IPS-20b (cell line): ENCODE measurements at regions not wholly inside any gene's neighbourhood (a gene's known extent, or its start where the extent isn't known, plus 50 kb on each side); places are given as distances from the start of the nearest gene placed in this dataset.

Experiments used
- H3K27ac ChIP-seq: one replicate; pipeline ENCODE4 v1.5.1; 2013; ENCODE audit warnings: low read length
- H3K27me3 ChIP-seq: 2 replicates; pipeline ENCODE4 v1.6.1; 2013; ENCODE audit warnings: mild to moderate bottlenecking, low read length, inconsistent platforms; ENCODE audit not compliant: insufficient read depth
- H3K36me3 ChIP-seq: 2 replicates; pipeline ENCODE4 v1.6.1; 2013; ENCODE audit warnings: low read depth, mild to moderate bottlenecking, inconsistent platforms, low read length, moderate library complexity; ENCODE audit not compliant: insufficient read depth
- H3K4me1 ChIP-seq: 2 replicates; pipeline ENCODE4 v1.6.1; 2013; ENCODE audit warnings: mild to moderate bottlenecking, control low read depth, inconsistent platforms, low read length, moderate library complexity; ENCODE audit not compliant: insufficient read depth
- H3K4me3 ChIP-seq: 2 replicates; pipeline ENCODE4 v1.5.1; 2013; ENCODE audit warnings: mild to moderate bottlenecking, low read length, inconsistent platforms
- H3K9ac ChIP-seq: 2 replicates; pipeline ENCODE4 v1.6.1; 2013; ENCODE audit warnings: low read depth, mild to moderate bottlenecking, inconsistent platforms, low read length, moderate library complexity
- H3K9me3 ChIP-seq: 2 replicates; pipeline ENCODE4 v1.6.1; 2013; ENCODE audit warnings: mild to moderate bottlenecking, low read depth, low read length, inconsistent platforms; ENCODE audit not compliant: insufficient read depth

DNA sequence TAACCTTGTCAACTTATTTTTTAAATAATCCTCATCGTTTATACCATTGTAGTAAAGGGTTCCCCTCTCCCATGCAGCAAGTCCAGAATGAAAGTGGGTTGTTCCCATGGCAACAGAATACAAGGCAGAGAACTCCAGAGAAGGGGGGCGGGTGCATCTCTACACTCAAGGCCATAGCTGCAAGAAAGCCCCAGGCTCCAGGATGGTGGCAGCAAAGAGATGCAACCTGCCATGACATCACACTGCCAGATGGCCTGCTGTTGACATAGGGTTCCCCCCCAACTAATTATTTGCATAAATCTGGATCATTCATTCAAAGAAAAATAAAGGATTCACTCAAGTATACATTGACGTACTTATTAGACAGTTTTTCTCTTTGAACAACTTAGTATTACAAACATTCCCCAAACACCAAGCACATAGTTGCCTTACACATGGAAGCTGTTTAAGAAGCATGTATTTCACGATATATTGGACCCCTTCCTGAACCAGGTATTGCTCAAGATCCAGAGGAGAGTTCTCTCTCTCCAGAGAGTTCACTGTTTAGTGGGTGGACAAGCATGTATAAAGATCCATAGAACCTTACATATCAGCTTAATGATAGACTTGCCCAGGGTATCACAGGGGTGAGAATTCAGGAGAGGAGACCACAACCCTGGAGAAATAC is 87.4 kb upstream of the KLF7 start:
- peaks cover 21% of the 10 kb centered on the region for H3K4me1 ChIP-seq
- H3K9me3 ChIP-seq, result no peaks in the 10 kb centered on the region
- no peak overlapping the region for H3K27ac ChIP-seq
- no peaks in the 10 kb centered on the region for H3K36me3 ChIP-seq
- H3K27me3 ChIP-seq, result no peaks in the 10 kb centered on the region
- no peak overlapping the region for H3K9ac ChIP-seq
- no peak overlapping the region for H3K4me3 ChIP-seq

DNA sequence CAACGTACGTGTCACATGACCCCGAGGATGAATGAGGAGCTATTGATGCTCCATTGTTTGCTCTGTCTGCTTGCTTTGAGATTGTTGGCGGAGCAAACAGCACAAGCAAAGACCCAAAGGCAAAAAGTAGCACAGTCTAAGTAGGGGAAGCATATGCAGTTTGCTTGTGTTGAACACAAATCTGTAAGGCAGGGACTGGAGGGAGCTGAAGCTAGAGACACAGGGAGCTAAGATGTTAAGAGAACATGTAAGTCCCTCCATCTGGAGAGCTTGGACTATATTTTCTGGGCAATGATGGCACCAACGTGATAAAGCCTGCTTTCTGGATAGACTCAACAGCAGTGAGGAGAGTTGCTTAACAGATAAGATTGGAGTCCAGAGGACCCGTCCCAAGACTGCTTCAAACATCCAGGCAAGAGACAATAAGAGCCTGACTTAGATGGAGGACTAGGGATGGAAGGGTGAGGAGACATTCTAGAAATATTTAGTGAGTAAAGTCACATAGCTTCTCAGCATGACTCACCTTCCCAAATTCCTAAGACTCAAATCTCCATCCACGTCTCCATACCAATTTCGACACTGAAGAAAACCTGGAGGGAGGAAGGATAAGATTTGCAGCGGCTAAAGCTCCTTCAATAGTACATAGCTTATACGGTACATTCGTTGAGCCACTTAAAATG is 88.1 kb upstream of the KLF7 start:
- H3K27me3 ChIP-seq, result no peaks in the 10 kb centered on the region
- no peak overlapping the region for H3K4me3 ChIP-seq
- no peaks in the 10 kb centered on the region for H3K36me3 ChIP-seq
- H3K27ac ChIP-seq, result no peak overlapping the region
- no peak overlapping the region for H3K9ac ChIP-seq
- H3K9me3 ChIP-seq, result no peaks in the 10 kb centered on the region
- peaks cover 26% of the 10 kb centered on the region for H3K4me1 ChIP-seq

- Histone ChIP-seq H3K4me3 (no peak overlapping the region), H3K27ac (no peak overlapping the region), H3K36me3 (no peaks in the 10 kb centered on the region), H3K4me1 (peaks cover 29% of the 10 kb centered on the region), H3K9me3 (no peaks in the 10 kb centered on the region), H3K27me3 (no peaks in the 10 kb centered on the region), H3K9ac (no peak overlapping the region)
Measured at GRCh38 chr2:207254591-207255464, 89.1 kb upstream of the KLF7 start.

DNA sequence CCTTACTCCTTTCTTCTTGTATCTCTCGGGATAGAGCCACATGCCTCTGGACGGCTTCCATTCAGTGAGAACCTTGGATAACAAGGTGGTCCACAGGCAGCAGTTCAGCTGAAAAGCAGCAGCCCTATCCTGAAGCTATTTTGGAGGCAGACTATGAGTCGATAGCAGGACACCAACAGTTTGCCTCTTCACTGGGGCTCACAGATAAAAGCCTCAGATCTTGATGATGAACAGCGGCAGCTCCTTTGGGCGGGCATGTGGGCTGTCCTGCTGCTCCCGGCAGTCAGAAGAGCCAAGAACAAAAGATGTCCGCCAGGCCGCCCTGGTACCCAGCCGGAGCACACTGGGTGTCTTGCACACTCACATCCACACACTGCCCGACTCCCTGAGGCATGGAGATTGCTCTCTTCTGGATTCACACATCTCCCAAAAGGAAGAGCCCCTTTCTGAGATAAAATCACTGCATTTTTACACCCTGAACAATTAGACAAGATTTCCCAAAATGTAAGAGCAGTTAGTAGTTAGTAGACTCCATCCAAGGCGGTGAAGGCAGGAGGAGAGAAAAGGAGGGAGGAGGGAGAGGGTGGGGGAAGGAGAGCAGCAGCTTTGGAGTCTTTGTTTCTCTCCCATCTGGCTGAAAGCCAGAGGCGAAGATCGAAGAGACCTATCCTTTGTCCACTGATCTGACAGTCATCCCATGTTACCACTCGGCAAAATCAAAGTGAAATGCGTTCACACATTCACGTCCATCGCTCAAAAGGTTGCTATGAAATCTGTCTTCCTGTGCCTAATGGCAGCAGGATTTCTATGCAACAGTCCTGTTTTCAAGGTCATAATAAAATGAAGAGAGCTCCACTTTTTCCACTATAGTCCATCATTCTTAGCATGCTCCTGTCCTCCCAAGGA is 90.1 kb upstream of the KLF7 start:
- H3K9me3 ChIP-seq, result no peaks in the 10 kb centered on the region
- no peak overlapping the region for H3K9ac ChIP-seq
- H3K27me3 ChIP-seq, result no peaks in the 10 kb centered on the region
- no peaks in the 10 kb centered on the region for H3K36me3 ChIP-seq
- no peak overlapping the region for H3K4me3 ChIP-seq
- H3K27ac ChIP-seq, result no peak overlapping the region
- H3K4me1 ChIP-seq, result peaks cover 29% of the 10 kb centered on the region

DNA sequence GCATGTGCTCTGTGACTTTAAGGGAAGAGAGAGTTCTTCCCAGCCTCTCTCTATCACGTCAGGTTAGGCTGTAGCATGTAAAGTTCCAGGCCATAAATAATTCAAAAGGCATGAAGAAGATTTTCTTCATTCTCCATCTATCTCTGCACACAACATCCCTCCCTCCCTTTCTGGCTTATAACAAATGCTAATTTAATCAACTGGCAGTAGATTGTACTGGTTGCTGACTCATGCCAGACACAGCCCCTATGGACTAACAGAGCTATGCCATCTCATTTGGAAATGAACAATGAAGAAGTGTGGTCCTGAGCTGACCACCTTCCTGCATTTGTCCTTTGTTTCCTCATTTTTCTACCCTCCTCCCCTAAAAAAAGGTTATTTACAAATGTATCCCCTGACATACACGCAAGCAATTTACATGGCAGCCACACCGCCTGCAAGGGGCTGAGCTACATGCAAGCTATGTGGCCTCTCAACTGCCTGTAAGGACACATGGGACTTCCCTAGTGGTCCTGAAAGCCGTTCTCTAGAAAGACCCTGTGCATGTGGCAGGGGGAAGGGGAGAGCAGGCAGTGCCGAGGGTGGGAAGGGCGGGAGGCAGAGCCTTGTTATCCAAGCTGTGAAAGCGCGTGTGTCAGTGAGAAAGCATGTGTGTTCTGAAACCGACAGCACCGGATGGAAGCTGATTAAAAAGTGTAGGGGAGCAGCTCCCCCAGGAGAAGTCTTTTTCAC is 90.9 kb upstream of the KLF7 start:
- Histone ChIP-seq H3K9me3 (no peaks in the 10 kb centered on the region), H3K27me3 (no peaks in the 10 kb centered on the region), H3K27ac (no peak overlapping the region), H3K4me1 (peaks cover 29% of the 10 kb centered on the region), H3K36me3 (no peaks in the 10 kb centered on the region), H3K4me3 (no peak overlapping the region), H3K9ac (no peak overlapping the region)

DNA sequence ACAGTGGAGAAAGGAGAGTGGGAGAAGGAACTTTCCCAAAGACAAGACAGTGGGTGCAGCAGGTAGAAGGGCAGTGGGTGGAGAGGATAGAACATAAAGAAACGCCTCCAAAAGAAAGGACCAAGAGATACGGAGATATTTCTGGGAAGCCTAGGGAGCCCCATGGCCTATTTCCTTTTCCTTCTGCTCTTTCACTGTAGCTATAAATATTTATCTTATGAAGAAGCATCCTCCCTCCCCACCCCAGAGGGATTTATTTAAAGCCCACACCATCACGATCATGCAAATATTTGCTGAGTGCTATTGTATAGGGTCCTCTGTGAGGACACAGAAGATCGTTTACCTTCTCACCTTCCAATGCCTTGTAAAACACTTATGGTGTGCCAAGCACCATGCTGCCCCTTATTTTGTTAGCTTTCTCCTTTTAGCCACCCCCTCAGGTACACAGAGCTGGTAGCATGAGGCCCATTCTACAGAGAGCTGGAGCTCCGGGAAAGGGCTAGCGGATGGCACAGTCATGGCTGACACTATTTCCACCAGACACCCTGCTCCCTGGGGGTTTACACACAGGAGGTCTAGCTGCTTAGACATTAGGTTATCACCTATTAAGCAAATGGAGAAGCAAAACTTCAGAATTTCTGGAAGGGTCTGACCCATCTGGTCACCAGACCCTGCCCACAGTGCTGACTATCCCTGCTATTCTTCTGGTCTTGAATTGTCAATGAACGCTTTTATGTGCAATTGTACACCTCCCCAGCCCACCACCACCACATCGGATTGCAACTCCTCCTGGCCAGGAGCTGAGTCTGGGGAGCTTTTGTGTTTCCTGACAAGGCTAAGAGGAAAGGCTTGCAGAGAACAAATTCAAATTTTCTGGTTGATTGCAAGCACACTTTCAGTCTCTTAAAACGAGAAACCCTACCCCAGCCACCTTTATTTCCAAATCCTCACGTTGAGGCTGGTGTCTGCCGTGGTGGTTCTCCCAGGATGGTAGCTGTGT is 91.8 kb upstream of the KLF7 start:
- no peaks in the 10 kb centered on the region for H3K27me3 ChIP-seq
- H3K4me3 ChIP-seq, result no peak overlapping the region
- H3K9ac ChIP-seq, result no peak overlapping the region
- H3K4me1 ChIP-seq, result peaks cover 29% of the 10 kb centered on the region
- no peaks in the 10 kb centered on the region for H3K36me3 ChIP-seq
- no peaks in the 10 kb centered on the region for H3K9me3 ChIP-seq
- no peak overlapping the region for H3K27ac ChIP-seq

GRCh38 chr2:207258263-207258991 is 92.7 kb upstream of the KLF7 start:
- peaks cover 26% of the 10 kb centered on the region for H3K4me1 ChIP-seq

DNA sequence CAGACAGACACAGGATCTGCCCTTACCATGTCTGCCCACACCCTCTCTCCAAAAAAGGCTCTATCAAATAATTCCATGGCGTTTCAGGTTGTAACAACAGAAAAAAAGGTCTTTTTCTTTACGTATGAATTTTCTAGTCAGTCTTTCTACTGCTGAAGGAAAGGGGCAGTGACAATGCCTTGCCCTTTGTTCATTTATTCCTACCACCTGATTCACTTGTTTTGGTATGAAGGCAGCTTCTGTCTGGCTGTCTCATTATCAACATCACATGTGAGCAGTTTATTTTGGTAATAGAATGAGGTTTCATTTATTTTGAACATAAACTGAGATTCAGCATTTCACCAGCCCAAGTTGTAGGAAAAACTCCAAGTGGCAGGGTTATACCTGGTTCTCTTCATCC is 94.3 kb upstream of the KLF7 start:
- Histone ChIP-seq H3K9ac (no peak overlapping the region), H3K4me1 (peaks cover 19% of the 10 kb centered on the region)

More at GRCh38 chr2:207258263-207258991, 92.7 kb upstream of the KLF7 start:
- Histone ChIP-seq H3K9me3 (no peaks in the 10 kb centered on the region), H3K27me3 (no peaks in the 10 kb centered on the region), H3K36me3 (no peaks in the 10 kb centered on the region), H3K9ac (no peak overlapping the region), H3K4me3 (no peak overlapping the region), H3K27ac (no peak overlapping the region)

GRCh38 chr2:207260947-207261346 is 95.2 kb upstream of the KLF7 start:
- Histone ChIP-seq H3K9me3 (no peaks in the 10 kb centered on the region), H3K4me1 (peaks cover 19% of the 10 kb centered on the region), H3K36me3 (no peaks in the 10 kb centered on the region), H3K9ac (no peak overlapping the region), H3K4me3 (no peak overlapping the region), H3K27me3 (no peaks in the 10 kb centered on the region), H3K27ac (no peak overlapping the region)

More for the DNA sequence above, 94.3 kb upstream of the KLF7 start:
- no peaks in the 10 kb centered on the region for H3K27me3 ChIP-seq
- H3K9me3 ChIP-seq, result no peaks in the 10 kb centered on the region
- H3K27ac ChIP-seq, result no peak overlapping the region
- no peak overlapping the region for H3K4me3 ChIP-seq
- H3K36me3 ChIP-seq, result no peaks in the 10 kb centered on the region
